Fibroblast of skin of abdomen (primary cell): ENCODE measurements at regions not wholly inside any gene's neighbourhood (a gene's known extent, or its start where the extent isn't known, plus 50 kb on each side); places are given as distances from the start of the nearest gene placed in this dataset.

Experiments used
- DNase-seq: peaks from one replicate; pipeline ENCODE4 v3.0.0-alpha.2; 2013

GRCh38 chr3:177576746-177577145 is 379.5 kb upstream of the TBL1XR1 start:
- no peak for DNase-seq

GRCh38 chr3:177578488-177578887 is 381.2 kb upstream of the TBL1XR1 start:
- DNase-seq, result no peak

DNA sequence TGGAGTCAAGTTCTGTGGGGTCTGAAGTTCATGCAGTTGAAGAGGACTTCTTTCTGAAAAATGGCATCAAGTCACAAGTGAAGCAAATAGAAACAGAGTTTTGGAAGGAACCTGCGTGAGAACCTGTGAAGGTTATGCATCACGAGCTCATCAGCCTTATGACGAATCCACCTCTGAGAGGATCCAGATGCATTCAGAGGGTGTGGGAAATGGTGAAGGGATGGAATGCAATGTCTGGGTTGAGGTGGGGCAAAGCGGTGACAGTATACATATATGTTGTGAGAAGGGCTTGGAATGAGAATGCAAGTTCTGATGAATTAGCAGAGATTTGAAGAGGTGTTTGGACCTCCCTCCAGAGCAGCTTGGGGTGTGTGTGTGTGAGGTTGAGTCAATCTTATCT is 382.1 kb upstream of the TBL1XR1 start:
- DNase-seq, result no peak

- DNase-seq, result no peak
Measured at GRCh38 chr3:177580437-177580836, 383.2 kb upstream of the TBL1XR1 start.

DNA sequence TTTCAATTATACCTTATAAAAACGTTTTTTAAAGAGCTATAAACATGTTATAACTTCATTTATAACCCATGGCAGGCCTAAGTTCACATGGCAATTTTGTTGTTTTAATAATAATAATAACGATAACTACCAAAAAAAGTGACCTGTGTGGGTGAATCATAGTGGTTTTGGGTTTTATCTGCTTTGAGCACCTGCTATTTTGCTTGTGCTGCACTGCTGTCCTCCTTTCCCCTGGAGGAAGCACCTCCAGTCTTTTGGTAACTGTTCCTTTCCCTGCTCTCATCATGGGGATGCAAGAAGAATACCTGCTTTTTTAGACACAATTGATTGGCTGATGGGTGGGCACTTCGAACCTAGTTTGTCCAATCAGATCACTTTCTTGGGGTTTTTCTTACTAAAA is 388.0 kb upstream of the TBL1XR1 start:
- no peak for DNase-seq

DNA sequence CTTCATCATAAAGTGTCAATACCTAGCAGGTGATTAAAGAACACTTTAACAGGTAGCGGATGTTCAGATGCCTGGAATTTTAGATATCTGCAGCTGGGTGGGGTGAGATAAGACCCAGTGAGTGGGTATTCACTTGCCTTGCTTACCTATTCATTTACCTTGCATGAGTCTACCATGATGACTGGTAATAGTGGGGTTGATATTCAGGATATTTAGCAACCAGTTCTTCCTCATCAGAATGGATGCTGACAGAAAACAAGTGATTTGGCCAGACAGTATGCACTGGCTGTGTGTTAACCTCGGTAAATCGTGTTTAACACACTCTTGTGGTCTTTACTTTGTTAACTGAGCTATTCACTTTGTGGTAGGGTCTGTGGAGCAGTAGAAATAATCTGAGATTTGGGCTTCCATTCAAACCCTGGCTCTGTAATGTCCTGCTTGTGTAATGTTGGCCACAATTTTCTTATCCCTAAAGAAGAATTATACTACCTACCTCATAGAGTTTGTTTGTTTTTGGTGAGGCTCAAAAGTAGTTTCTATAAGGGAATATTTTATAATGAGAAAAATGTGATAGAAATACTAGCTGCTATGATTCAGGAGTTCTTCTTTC is 391.9 kb upstream of the TBL1XR1 start:
- no peak for DNase-seq

DNA sequence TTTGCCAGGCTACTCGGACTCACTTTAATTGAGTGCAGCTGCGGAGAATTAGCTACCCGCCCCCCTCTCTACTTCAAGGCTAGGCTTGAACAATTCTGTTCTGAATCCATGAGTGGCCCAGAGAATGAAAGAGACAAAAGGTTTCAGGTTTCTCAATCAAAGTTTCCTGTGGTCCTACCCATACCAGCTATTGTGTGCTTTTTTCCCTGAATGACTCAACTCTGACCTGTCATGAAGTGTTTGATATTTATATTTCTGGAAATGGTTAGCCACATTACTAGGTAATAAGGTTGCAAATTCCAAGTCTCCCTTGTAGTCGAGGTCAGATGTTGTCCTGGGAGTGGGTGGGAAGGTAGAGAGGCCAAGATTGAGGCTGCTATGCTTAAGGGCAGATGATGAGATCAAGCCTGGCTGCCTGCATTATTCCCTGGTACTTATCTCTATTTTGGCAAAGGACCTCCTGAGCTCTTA is 392.7 kb upstream of the TBL1XR1 start:
- DNase-seq, result peak; percentile 96

DNA sequence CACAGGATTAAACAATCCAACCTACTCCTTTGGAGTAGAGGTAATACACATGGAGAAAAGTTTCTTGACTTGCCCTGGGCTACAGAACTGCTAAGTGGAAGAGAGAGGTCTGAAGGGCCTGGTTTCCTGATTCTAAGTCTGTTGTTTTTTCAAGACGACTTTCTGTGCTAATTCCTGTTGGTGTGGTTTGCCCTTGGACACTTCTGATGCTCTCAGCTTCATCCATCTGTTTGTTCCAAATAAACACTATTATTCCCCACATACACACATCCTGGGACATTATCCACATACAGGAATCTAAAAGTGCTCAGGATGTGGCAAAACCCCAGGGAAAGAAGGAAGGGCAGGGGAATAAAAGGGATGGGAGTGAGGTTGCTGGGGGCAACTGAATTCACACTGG is 393.5 kb upstream of the TBL1XR1 start:
- DNase-seq, result no peak

GRCh38 chr3:177591379-177591778 is 394.1 kb upstream of the TBL1XR1 start:
- peak; percentile 55 for DNase-seq

GRCh38 chr3:177594096-177594495 is 396.8 kb upstream of the TBL1XR1 start:
- DNase-seq, result no peak

DNA sequence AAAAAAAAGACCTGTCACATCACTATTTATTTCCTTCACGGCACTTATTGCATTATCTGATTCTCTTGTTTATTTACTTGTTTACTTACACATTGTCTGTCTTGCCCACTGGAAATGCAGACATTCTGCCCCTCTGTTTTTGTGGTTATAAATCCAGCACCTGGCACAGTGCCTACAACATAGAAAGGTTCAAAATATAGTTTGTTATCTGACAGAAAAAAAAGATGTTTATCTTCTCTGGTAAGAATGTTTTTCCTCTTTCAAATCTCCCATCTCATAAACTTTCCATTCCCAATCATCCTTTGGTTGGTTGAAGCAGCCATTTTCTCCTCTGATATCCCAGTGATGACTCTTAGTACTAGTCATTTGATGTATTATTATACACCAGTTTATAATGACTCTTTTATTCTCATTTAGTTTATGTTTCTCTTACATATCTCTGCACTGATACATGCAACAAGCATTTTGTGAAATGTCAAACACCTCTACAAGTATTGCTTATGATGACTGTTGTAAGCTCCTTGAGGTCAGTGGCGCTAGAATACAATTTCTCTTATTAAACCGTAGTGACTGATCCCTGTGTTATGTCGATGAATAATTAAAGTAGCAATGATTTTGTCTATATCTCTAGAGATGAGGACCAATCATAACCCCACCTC is 398.4 kb upstream of the TBL1XR1 start:
- peak; percentile 67 for DNase-seq

GRCh38 chr3:177596248-177596815 is 399.1 kb upstream of the TBL1XR1 start:
- no peak for DNase-seq

DNA sequence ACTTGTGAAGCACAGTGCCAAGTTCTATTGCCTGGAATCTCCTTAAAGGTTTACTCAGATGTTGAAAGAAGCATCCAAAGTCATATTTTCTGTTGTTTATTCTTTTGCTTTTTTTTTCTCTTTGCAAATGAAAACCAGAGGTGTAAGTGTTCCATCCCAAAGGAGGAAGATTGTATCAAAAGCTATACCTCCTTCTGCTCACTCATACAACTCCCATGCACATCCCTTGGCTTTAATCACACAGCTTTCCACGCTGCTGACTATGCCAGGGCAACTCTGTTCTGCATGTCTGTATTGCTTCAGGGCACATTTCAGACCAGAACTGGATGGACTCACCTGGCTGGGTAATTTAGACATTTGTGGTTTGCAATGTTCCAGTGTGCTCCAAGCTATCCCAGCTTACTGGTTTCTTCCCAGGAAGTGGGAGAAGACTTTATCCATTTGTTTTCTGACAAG is 399.6 kb upstream of the TBL1XR1 start:
- DNase-seq, result no peak

- peak; percentile 93 for DNase-seq
Measured at GRCh38 chr3:177597311-177598096, 400.2 kb upstream of the TBL1XR1 start.

- DNase-seq, result peak; percentile 55
Measured at GRCh38 chr3:177598097-177598833, 401.0 kb upstream of the TBL1XR1 start.

DNA sequence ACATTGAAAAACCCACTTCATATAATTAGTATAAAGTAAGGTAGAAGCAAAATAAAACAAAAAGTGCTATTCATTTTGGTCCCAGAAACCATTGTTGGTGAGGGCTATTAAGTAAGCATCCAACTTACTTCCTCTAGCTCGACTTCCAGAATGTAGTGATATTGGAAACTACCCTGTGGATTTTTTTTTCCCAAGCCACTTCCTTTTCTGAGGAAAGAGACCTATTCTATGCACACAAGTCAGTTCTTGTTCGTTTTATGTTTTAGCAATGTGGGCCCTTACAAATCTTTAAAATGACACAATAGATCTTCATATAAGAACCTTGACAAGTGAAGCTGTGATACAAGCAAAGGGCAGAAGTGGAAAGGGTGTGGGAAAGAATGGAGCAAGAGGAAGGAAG is 402.0 kb upstream of the TBL1XR1 start:
- DNase-seq, result no peak

- DNase-seq, result no peak
Measured at GRCh38 chr3:177599837-177600236, 402.6 kb upstream of the TBL1XR1 start.

DNA sequence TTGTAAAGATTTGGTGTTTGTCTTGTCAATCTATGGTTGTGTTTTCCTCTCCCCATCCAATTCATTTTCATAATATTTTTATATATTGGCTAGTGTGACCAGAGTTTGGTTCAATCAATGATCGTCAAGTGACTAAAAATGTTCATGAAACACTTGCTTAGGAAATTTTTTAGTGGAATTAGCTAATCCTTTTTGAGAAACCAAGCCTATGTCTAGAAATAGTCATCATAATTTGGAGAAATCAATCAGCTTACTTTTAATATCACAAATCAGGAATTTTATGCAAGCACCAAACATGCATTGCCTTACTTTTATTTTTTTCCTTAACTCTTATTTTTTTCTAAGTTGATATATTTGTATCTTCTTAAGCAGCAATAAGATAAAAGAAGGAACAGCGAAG is 403.1 kb upstream of the TBL1XR1 start:
- no peak for DNase-seq

- DNase-seq, result no peak
Measured at GRCh38 chr3:177601152-177601551, 403.9 kb upstream of the TBL1XR1 start.

DNA sequence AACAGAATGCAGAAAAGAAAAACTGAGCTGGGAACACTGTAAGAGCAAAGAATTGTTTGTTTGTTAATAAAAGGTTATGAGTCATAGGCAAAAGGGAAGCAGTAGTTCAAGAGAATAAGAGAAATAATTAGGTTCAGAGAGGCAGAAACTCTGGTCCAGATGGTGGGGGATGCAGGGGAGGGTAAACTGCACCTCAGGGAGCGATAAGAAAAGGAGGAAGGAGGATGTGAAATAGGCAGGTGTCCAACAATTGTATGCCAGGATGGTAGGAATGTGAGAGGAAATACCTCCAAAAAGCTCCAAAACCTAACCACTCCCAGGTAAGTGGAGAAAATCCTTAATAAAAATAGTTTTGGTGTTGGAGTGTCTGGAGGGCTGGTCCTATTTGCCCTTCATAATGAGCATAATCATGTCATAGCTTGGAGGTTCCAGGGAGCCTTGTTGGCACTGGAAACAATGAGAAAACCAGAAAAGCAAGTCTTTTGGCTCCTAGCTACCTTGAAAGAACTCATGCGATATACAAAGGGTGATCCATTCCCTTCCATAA is 405.4 kb upstream of the TBL1XR1 start:
- DNase-seq, result no peak

DNA sequence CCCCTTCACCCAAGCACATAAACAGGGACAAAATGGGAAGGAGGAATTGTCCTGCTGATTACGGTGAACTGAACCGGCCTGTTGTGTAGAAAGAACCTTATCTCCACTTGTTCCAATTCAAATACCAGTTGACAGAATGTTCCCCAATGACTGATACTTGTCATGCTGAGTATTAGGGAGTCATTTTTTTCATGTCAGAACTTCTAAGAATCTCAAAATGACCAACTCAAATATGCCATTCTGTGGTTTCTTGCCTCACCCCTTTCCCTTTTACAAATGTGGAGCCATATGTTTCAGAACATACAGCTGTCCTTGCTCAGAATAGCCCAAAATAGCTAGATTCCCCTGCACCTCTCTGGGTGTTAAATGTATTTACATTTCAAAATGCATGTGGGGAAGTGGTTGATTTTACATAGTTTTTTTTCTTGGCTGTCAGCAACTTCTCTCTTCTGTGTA is 405.9 kb upstream of the TBL1XR1 start:
- no peak for DNase-seq

- DNase-seq, result no peak
Measured at GRCh38 chr3:177604181-177604580, 406.9 kb upstream of the TBL1XR1 start.
